ENCODE measurements at regions not wholly inside any gene's neighbourhood (a gene's known extent, or its start where the extent isn't known, plus 50 kb on each side); places are given as distances from the start of the nearest gene placed in this dataset.
A peak's percentile ranks its signal among the peaks of the same experiment; 100 is the strongest.
"Not testable (repeated sequence)": the region's sequence is repeated elsewhere in the genome, so short reads cannot be mapped to it uniquely, and the experiment has no call there.

GRCh38 chr1:73859227-73859626 lies 338.7 kb downstream of the LRRIQ3 start:
- Histone ChIP-seq H3K27ac (ENCODE audit: poor library complexity, severe bottlenecking) (no peak overlapping the region), H3K27me3 (ENCODE audit: insufficient read depth, poor library complexity, severe bottlenecking) (no peaks in the 10 kb centered on the region), H3K4me3 (ENCODE audit: severe bottlenecking) (no peak overlapping the region), H3K4me1 (ENCODE audit: insufficient read depth, poor library complexity, severe bottlenecking) (no peaks in the 10 kb centered on the region), H3K9me3 (ENCODE audit: severe bottlenecking) (no peaks in the 10 kb centered on the region), H3K36me3 (ENCODE audit: low read depth) (no peaks in the 10 kb centered on the region)
- ATAC-seq (ENCODE audit: low read depth) (peak; percentile 60; the same call in 2 of the 3 replicates), DNase-seq (ENCODE audit: low spot score) (no peak)
- no peak for TF ChIP-seq CTCF (IDR thresholded peaks at IDR 0.05; ENCODE audit: poor library complexity, severe bottlenecking)

GRCh38 chr1:73854527-73854926 lies 343.4 kb downstream of the LRRIQ3 start:
- Histone ChIP-seq H3K4me3 (ENCODE audit: severe bottlenecking) (no peak overlapping the region), H3K9me3 (ENCODE audit: severe bottlenecking) (no peaks in the 10 kb centered on the region), H3K4me1 (ENCODE audit: insufficient read depth, poor library complexity, severe bottlenecking) (no peaks in the 10 kb centered on the region), H3K27me3 (ENCODE audit: insufficient read depth, poor library complexity, severe bottlenecking) (no peaks in the 10 kb centered on the region), H3K27ac (ENCODE audit: poor library complexity, severe bottlenecking) (no peak overlapping the region), H3K36me3 (ENCODE audit: low read depth) (no peaks in the 10 kb centered on the region)
- TF ChIP-seq CTCF (IDR thresholded peaks at IDR 0.05; ENCODE audit: poor library complexity, severe bottlenecking) = no peak
- no peak for DNase-seq (ENCODE audit: low spot score)
- no peak for ATAC-seq (ENCODE audit: low read depth)

GRCh38 chr1:73842436-73842835 lies 355.5 kb downstream of the LRRIQ3 start:
- Histone ChIP-seq H3K4me1 (ENCODE audit: insufficient read depth, poor library complexity, severe bottlenecking) (no peaks in the 10 kb centered on the region), H3K27me3 (ENCODE audit: insufficient read depth, poor library complexity, severe bottlenecking) (no peaks in the 10 kb centered on the region), H3K27ac (ENCODE audit: poor library complexity, severe bottlenecking) (no peak overlapping the region), H3K9me3 (ENCODE audit: severe bottlenecking) (no peaks in the 10 kb centered on the region), H3K4me3 (ENCODE audit: severe bottlenecking) (no peak overlapping the region), H3K36me3 (ENCODE audit: low read depth) (no peaks in the 10 kb centered on the region)
- ATAC-seq (ENCODE audit: low read depth) (no peak), DNase-seq (ENCODE audit: low spot score) (no peak)
- no peak for TF ChIP-seq CTCF (IDR thresholded peaks at IDR 0.05; ENCODE audit: poor library complexity, severe bottlenecking)

GRCh38 chr1:73839922-73840321 lies 358.1 kb downstream of the LRRIQ3 start:
- TF ChIP-seq CTCF (IDR thresholded peaks at IDR 0.05; ENCODE audit: poor library complexity, severe bottlenecking) = peak; percentile 73
- ATAC-seq (ENCODE audit: low read depth) = no peak
- H3K9me3 ChIP-seq (ENCODE audit: severe bottlenecking) = no peaks in the 10 kb centered on the region
- no peak overlapping the region for H3K27ac ChIP-seq (ENCODE audit: poor library complexity, severe bottlenecking)
- no peaks in the 10 kb centered on the region for H3K27me3 ChIP-seq (ENCODE audit: insufficient read depth, poor library complexity, severe bottlenecking)
- no peak overlapping the region for H3K4me3 ChIP-seq (ENCODE audit: severe bottlenecking)
- no peaks in the 10 kb centered on the region for H3K36me3 ChIP-seq (ENCODE audit: low read depth)
- DNase-seq (ENCODE audit: low spot score) = no peak
- H3K4me1 ChIP-seq (ENCODE audit: insufficient read depth, poor library complexity, severe bottlenecking) = no peaks in the 10 kb centered on the region

GRCh38 chr1:73832276-73833181 lies 365.4 kb downstream of the LRRIQ3 start:
- DNase-seq (ENCODE audit: low spot score) (no peak), ATAC-seq (ENCODE audit: low read depth) (no peak)
- H3K4me3 ChIP-seq (ENCODE audit: severe bottlenecking) = no peak overlapping the region
- no peaks in the 10 kb centered on the region for H3K36me3 ChIP-seq (ENCODE audit: low read depth)
- no peak for TF ChIP-seq CTCF (IDR thresholded peaks at IDR 0.05; ENCODE audit: poor library complexity, severe bottlenecking)
- H3K9me3 ChIP-seq (ENCODE audit: severe bottlenecking) = no peaks in the 10 kb centered on the region
- no peaks in the 10 kb centered on the region for H3K27me3 ChIP-seq (ENCODE audit: insufficient read depth, poor library complexity, severe bottlenecking)
- H3K27ac ChIP-seq (ENCODE audit: poor library complexity, severe bottlenecking) = no peak overlapping the region
- no peaks in the 10 kb centered on the region for H3K4me1 ChIP-seq (ENCODE audit: insufficient read depth, poor library complexity, severe bottlenecking)

GRCh38 chr1:73827283-73827682 lies 370.7 kb downstream of the LRRIQ3 start:
- not testable (repeated sequence) for H3K27me3 ChIP-seq (ENCODE audit: insufficient read depth, poor library complexity, severe bottlenecking); H3K4me1 ChIP-seq (ENCODE audit: insufficient read depth, poor library complexity, severe bottlenecking); DNase-seq (ENCODE audit: low spot score); H3K36me3 ChIP-seq (ENCODE audit: low read depth); H3K9me3 ChIP-seq (ENCODE audit: severe bottlenecking); H3K4me3 ChIP-seq (ENCODE audit: severe bottlenecking); H3K27ac ChIP-seq (ENCODE audit: poor library complexity, severe bottlenecking); ATAC-seq (ENCODE audit: low read depth)

Data from RWPE2 (cell line).